GM12874 (cell line): ENCODE measurements at regions not wholly inside any gene's neighbourhood (a gene's known extent, or its start where the extent isn't known, plus 50 kb on each side); places are given as distances from the start of the nearest gene placed in this dataset.

Experiments used
- CTCF ChIP-seq: IDR thresholded peaks from 2 replicates; pipeline ENCODE4 v1.5.1; 2011; ENCODE audit warnings: low read depth, mild to moderate bottlenecking, control low read depth, low read length, moderate library complexity; ENCODE audit not compliant: insufficient read depth

- no peak for TF ChIP-seq CTCF
Measured at GRCh38 chr2:145012806-145013205, 492.9 kb upstream of the ZEB2 start.

DNA sequence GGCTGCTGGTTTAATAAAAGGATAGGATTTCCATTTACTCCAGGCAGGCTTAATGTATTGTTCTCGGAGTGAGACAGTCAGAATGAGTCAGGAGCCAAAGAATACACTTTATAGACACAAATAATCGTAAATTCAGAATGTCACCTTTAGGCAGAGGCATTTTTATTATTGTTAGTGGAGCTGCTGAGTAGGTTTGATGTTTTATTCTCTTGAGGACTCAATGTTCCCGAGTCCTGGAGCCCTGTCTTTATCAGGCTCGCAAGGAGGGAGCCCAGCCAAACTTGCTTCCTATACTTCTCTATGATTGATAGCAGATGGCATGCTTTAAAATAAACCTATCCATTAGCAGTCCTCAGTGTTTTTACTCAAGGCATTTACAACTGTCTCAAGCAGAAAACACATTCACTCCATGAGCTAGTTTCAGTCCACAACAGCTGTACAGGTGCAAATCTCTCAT, 492.3 kb upstream of the ZEB2 start:
- no peak for TF ChIP-seq CTCF

DNA sequence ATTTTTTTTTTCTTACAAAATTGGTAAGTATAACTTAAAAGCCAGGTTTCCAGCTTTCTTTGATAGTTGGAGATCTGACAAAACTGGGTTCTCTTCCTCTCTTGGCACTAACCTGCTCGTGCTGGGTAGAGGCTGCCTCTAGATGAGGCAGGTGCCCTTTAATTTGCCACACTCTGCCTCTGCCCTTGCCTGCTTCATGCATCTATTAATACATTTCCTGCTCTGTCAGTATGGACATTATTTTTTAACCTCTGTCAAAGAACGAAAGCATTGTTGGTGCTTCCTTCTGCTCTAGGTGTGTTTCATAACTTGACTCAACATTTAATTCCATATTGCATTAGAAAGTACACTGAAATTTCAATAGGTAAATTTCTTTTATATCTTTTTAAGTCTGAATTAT, 490.7 kb upstream of the ZEB2 start:
- no peak for TF ChIP-seq CTCF

- TF ChIP-seq CTCF: no peak
Measured at GRCh38 chr2:145007960-145008263, 488.0 kb upstream of the ZEB2 start.

- no peak for TF ChIP-seq CTCF
Measured at GRCh38 chr2:145007093-145007959, 487.4 kb upstream of the ZEB2 start.

- TF ChIP-seq CTCF: no peak
Measured at GRCh38 chr2:145002624-145003023, 482.7 kb upstream of the ZEB2 start.

- no peak for TF ChIP-seq CTCF
Measured at GRCh38 chr2:145000376-145000775, 480.5 kb upstream of the ZEB2 start.
